ENCODE measurements at regions not wholly inside any gene's neighbourhood (a gene's known extent, or its start where the extent isn't known, plus 50 kb on each side); places are given as distances from the start of the nearest gene placed in this dataset.

DNA sequence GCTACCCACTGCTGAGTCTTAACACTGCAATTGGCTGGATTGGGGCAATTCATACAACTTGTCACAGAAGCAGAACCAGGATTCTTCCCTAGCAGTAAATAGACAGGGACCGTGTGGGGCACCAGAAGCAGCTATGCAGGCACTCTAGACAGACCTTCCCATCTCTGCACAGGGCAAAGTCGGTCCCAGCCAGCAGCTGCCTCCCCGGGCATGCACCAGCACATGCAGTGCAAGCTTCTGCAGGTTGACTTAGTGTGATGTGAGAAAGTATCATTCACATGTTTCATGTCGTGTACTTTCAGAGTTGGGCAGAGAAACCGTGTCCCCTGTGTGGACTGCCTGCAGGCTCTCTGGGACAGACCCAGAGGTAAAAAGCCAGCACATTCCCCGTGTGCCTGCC lies 98.0 kb upstream of the FOXA2 start:
- TF ChIP-seq EZH2 (IDR thresholded peaks at IDR 0.05; ENCODE audit: borderline replicate concordance) (no peak), EZH2phosphoT487 (IDR thresholded peaks at IDR 0.05; ENCODE audit: low read depth, severe bottlenecking, unreplicated experiment) (no peak)
- TF ChIP-seq, protein P1, sequence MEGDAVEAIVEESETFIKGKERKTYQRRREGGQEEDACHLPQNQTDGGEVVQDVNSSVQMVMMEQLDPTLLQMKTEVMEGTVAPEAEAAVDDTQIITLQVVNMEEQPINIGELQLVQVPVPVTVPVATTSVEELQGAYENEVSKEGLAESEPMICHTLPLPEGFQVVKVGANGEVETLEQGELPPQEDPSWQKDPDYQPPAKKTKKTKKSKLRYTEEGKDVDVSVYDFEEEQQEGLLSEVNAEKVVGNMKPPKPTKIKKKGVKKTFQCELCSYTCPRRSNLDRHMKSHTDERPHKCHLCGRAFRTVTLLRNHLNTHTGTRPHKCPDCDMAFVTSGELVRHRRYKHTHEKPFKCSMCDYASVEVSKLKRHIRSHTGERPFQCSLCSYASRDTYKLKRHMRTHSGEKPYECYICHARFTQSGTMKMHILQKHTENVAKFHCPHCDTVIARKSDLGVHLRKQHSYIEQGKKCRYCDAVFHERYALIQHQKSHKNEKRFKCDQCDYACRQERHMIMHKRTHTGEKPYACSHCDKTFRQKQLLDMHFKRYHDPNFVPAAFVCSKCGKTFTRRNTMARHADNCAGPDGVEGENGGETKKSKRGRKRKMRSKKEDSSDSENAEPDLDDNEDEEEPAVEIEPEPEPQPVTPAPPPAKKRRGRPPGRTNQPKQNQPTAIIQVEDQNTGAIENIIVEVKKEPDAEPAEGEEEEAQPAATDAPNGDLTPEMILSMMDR (IDR thresholded peaks at IDR 0.05; ENCODE audit: poor library complexity) = no peak

Measured in hepatocyte (in vitro differentiated cells).